Omental fat pad (tissue), 3 donors: ENCODE measurements at regions not wholly inside any gene's neighbourhood (a gene's known extent, or its start where the extent isn't known, plus 50 kb on each side); places are given as distances from the start of the nearest gene placed in this dataset.
"Not testable (repeated sequence)": the region's sequence is repeated elsewhere in the genome, so short reads cannot be mapped to it uniquely, and the experiment has no call there.

Experiments used
- ATAC-seq: fragments of 150-250 bp; one replicate; pipeline ENCODE4 v1.9.1; 2016; ENCODE audit warnings: mild to moderate bottlenecking, moderate library complexity; ENCODE audit not compliant: low FRiP score
- DNase-seq: peaks from one replicate; pipeline ENCODE4 v3.0.0-alpha.2; 2019; ENCODE audit warnings: low spot score
- TF ChIP-seq, protein P1 (sequence below), 3 donors: fragments of 450-650 bp; IDR thresholded peaks; one replicate each; pipeline ENCODE4 v1.5.1; 2016 to 2017; ENCODE audit warnings: antibody characterized with exemption in 3 of 3, mild to moderate bottlenecking in 3 of 3, moderate library complexity in 2 of 3

DNA sequence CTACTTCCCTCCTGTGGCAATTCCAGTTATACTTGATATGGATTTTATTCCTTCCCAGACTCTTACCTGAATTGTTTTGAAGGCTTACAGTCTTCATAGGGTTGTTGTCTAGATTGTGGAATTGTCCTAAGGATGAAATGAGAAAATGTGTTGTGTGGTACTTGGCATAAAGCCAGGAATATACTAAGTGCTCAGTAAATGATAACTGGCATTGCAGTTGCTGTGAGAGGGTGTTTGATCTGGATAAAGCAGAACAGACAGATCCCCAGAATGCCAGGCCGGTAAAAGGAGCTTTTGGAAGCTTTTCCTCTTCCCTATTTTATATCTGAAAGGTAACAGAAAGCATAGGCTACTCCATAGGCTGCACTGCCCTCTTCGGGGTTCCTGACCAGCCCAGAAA is 78.4 kb upstream of the IKBKE start:
- ATAC-seq, DNase-seq: not testable (repeated sequence)

DNA sequence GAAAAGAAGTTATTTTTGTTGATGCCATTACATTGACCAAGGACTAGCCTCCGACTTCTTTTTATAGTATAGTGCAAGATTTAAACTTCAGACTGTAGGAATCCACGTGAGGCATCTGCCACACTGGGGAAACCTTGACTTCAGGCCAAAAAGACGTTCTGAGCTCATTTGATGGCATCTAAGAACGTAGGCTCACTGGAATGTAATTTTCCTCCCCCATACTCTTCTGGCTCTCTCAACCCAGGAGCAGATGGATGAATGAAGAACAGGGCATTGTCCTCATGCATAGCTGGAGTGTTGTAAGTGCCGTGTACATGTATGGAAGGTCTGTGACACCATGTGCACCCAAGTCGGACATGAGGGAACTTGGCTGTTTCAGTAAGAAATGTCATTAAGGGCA is 72.8 kb upstream of the IKBKE start:
- not testable (repeated sequence) for ATAC-seq, DNase-seq

DNA sequence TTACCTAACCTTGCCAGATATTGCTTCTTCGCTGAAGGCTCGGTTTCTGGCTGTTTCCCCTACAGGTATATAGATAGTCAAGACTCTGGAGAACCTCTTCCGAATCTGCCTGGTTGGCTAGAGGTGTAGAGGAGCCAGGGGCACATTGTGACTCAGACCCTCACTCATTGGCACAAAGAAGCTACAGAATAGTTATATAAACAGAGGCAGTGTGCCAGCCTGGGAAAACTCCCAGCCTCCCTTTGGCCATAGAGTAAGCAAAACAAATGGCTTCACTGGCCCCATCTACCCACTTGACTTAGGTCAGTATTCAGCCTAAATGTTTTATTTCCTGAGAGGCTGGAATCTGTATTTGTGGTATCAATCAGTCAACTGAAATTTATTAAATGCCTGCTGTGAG is 72.0 kb upstream of the IKBKE start:
- not testable (repeated sequence) for ATAC-seq, DNase-seq

DNA sequence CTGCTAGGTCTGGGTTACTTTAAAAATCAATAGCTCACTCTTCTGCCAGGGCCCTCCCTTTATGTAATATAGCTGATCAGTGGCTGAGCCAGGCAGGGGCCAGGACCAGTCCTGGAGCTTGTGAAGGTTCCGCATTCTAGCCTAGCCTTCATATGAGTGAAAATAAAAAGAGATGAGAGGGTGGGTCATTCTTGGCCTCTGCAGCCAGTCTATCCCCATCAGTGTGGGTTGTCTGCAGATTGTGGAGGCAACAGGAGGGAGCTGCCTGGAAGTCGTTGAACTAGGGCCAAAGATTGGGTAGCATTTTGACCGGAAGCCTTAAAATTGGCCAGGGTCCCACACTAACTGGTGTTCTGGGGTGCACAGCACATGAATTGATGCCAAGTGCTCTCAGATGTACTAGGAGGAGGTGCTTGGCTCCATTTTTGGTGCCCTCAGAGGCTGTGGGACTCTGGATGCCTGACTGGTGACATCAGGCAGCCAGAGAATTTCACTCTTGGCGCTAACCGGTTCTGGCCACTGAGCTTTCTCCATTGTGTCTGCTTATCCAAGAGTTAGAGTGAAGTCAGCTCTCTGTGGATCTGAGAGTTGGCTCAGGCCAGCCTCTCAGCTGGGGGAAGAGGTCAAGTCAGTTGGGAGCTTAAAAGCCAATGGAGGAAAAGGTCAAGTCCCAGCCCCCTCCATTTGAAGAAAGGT is 66.5 kb upstream of the IKBKE start:
- peak; percentile 64 for ATAC-seq
- not testable (repeated sequence) for DNase-seq

DNA sequence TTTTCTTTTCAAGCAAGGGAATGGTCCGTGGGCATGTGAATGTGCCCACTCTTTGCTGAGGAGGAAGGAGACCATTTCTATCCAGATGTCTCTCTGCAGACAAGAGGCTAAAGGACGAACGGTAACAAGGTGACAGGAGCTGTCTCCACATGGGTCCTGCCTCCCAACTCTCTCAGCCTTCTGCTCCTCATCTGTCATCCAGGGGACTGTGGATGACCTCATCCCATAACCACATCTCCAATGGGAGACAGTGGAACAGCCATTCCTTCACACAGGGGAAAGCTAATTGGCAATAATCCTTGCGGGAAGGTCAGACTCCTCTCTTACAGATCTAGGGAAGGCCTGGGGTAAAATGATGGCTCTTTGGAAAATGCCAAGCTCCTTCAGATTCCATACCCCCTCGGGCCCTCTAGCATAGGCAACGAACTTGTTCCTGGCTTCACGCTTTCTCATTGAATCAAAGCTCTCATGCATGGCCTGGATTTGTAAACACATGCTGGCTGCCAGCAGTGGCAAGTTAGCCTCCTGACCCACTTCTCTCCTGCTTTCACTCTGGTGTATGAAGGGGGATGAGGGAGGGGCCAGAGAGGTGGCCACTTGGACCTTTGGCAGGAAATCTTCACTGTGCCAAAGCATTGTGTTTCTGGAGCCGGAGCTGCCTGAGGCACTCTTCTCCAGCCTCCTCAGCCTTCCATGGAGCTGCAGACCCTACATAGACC is 65.8 kb upstream of the IKBKE start:
- ATAC-seq, DNase-seq: not testable (repeated sequence)

DNA sequence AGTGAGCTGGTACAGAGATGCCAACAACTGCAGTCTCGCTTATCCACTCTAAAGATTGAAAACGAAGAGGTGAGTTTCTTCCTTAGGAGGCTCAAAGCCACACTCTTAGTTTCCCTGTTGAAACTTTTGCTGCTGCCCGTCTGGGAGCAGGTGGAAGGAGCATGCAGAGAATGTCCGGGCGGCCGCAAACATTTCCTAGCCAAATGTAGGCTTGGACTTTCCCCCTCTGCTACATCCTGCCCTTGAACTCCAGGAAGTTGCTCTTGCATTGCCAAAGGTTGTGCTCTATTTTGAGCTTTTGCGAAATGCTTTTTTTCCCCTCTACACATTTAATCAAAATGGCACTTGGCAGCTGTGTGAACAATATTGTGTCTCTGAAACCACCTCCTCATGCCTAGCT is 65.0 kb upstream of the IKBKE start:
- not testable (repeated sequence) for ATAC-seq

DNA sequence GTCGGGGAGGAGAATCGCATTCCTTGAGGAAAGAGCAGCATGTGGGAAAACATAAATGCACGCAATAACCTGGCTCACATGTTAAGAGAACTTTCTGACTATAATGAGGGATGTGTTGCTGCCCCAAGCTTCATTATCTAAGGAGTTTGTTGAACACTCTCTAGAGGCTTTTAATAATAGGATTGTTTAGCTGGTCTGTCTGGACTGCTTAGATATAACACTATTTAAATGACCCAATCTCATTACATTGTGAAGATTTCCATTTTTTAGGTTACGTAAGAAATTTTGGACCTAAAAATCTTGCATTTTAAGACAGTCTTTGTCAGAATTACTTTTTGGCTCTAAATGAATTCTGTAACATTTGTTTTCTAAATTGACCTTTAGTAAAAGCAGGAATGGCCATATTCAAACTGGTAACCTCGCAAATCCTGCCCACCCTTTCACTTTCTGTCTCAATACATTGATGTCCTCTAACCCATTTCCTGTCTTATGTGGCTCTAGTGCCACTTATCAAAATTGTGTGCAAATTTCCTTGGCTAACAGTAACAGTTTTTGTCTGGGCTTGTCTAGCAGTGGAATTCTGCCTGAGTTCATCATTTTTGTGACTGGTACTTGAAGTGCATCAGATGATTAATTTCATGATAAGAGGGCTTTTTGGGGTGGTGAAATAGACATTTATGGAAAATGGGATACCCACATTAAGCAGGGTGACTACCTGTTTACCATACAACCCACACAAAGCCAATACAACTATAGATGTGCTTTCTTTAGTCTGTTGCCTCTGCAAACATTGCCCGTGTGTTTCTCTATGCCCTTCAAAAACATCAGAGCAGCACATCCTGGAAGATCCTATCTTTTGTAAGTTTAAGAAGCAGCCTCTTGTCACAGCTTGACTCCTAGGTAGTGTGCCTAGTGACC is 61.6 kb upstream of the IKBKE start:
- not testable (repeated sequence) for ATAC-seq, DNase-seq

More for the DNA sequence above, 65.0 kb upstream of the IKBKE start:
- not testable (repeated sequence) for DNase-seq

DNA sequence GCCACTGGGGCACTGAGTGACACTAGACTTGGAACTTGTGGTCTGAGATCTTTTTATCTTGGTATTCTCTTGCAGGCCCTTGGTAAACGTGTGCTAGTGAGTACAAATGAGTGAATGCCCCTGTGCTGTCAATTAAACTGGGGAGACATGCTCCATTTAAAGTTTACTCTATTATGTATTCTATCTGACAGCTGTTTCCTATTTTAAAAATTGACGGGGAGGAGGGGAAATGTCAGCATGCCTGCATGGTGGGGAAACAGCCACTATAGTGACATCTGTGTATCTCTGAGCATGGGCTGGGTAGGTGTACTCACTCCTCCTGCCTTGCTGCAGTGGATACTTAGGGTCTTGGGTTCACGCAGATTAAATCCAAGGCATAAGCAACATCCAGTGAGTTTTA is 59.0 kb upstream of the IKBKE start:
- ATAC-seq (no peak), DNase-seq (no peak)
- TF ChIP-seq, protein P1, sequence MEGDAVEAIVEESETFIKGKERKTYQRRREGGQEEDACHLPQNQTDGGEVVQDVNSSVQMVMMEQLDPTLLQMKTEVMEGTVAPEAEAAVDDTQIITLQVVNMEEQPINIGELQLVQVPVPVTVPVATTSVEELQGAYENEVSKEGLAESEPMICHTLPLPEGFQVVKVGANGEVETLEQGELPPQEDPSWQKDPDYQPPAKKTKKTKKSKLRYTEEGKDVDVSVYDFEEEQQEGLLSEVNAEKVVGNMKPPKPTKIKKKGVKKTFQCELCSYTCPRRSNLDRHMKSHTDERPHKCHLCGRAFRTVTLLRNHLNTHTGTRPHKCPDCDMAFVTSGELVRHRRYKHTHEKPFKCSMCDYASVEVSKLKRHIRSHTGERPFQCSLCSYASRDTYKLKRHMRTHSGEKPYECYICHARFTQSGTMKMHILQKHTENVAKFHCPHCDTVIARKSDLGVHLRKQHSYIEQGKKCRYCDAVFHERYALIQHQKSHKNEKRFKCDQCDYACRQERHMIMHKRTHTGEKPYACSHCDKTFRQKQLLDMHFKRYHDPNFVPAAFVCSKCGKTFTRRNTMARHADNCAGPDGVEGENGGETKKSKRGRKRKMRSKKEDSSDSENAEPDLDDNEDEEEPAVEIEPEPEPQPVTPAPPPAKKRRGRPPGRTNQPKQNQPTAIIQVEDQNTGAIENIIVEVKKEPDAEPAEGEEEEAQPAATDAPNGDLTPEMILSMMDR (IDR thresholded peaks at IDR 0.05): no peak

DNA sequence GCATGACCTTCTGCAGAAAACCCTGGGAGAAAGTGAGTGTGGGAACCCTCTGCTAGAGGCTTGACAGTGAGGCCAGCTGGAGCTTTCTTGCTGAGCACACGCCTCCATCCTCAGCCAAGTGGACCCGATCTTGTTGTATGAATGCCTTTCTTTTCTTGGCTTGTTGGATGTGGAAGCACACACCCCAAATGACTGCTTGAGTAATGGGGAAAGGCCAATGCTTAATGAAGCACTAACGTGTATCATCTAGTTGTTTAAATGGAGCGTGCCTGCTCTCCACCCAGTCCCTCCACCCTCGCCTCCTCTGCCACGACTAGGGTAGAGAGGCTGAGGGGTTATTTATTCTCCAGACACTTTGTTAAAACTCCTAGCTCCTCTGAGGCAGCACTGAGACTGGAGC is 54.3 kb upstream of the IKBKE start:
- ATAC-seq (peak; percentile 42), DNase-seq (no peak)
- TF ChIP-seq, protein P1 (IDR thresholded peaks at IDR 0.05): no peak

DNA sequence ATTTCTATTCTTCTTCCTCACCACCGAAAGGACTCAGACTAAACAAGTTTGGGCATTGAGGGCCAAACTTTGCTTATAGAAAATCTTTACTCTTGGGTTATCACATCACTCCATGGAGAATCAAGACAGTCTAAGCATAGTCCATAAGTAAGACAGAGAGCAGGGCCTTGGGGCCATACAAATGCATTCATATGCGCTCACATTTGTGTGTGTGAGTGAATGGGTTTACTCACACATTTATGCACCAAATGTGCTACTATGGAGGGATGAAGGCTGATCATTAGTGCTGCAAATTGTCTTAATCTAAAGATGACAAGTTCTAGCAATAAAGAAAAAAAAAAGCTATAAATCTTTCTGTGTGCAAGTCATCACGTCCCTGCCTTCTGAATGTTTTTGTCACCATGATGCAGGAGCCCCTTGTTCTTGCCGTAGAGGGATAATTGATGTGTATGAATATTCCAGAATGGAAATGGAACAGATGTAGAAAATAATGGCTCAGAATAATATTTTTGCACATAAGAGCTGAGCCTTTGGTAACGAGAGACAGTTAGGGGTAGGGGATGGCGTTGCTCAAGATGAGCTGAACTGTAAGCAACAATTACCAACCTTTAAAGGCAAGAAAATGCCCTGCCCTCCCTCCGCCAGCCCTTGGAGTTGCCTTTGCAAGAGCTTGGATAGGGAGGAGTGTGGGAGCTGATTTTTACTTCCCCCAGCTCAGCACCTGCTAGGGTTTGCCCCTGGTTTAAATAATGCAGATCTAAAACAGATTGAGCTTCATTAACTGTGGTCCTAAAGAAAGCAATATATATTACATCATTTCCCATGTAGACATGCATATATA is 52.3 kb upstream of the IKBKE start:
- DNase-seq: no peak
- TF ChIP-seq, protein P1 (IDR thresholded peaks at IDR 0.05): no peak
- no peak for ATAC-seq
